HG02623 (cell line): ENCODE measurements at regions not wholly inside any gene's neighbourhood (a gene's known extent, or its start where the extent isn't known, plus 50 kb on each side); places are given as distances from the start of the nearest gene placed in this dataset.
"Not testable (repeated sequence)": the region's sequence is repeated elsewhere in the genome, so short reads cannot be mapped to it uniquely, and the experiment has no call there.

Source experiments
- ATAC-seq: cut with Tn5 transposase; IDR thresholded peaks from one replicate; pipeline ENCODE4 v1.9.1; 2021; ENCODE audit warnings: moderate library complexity; ENCODE audit not compliant: unreplicated experiment

- ATAC-seq = no peak
Observed at GRCh38 chr2:150681120-150681804, 193.8 kb upstream of the RND3 start.

GRCh38 chr2:150679456-150680120 is 192.1 kb upstream of the RND3 start:
- no peak for ATAC-seq

GRCh38 chr2:150677551-150677950 is 190.1 kb upstream of the RND3 start:
- ATAC-seq = no peak

- ATAC-seq = no peak
Observed at GRCh38 chr2:150676747-150677383, 189.4 kb upstream of the RND3 start.

- no peak for ATAC-seq
Observed at GRCh38 chr2:150675807-150676206, 188.3 kb upstream of the RND3 start.

- no peak for ATAC-seq
Observed at GRCh38 chr2:150674283-150674682, 186.8 kb upstream of the RND3 start.

- ATAC-seq = no peak
Observed at GRCh38 chr2:150672311-150672710, 184.8 kb upstream of the RND3 start.

- no peak for ATAC-seq
Observed at GRCh38 chr2:150669492-150669891, 182.0 kb upstream of the RND3 start.

- not testable (repeated sequence) for ATAC-seq
Observed at GRCh38 chr2:150667039-150667438, 179.6 kb upstream of the RND3 start.

GRCh38 chr2:150663143-150663542 is 175.7 kb upstream of the RND3 start:
- ATAC-seq = no peak

GRCh38 chr2:150656002-150656401 is 168.5 kb upstream of the RND3 start:
- ATAC-seq = no peak

- ATAC-seq = no peak
Observed at GRCh38 chr2:150653351-150653750, 165.9 kb upstream of the RND3 start.

- ATAC-seq = no peak
Observed at GRCh38 chr2:150647943-150648342, 160.5 kb upstream of the RND3 start.

- no peak for ATAC-seq
Observed at GRCh38 chr2:150646746-150647145, 159.3 kb upstream of the RND3 start.

- no peak for ATAC-seq
Observed at GRCh38 chr2:150644298-150645067, 157.0 kb upstream of the RND3 start.

GRCh38 chr2:150643114-150643725 is 155.8 kb upstream of the RND3 start:
- no peak for ATAC-seq

- ATAC-seq = no peak
Observed at GRCh38 chr2:150640039-150640438, 152.6 kb upstream of the RND3 start.

- ATAC-seq = no peak
Observed at GRCh38 chr2:150639383-150639782, 151.9 kb upstream of the RND3 start.

- ATAC-seq = no peak
Observed at GRCh38 chr2:150631236-150631821, 143.9 kb upstream of the RND3 start.

- ATAC-seq = no peak
Observed at GRCh38 chr2:150630587-150631235, 143.2 kb upstream of the RND3 start.
